GM12872 (cell line): ENCODE measurements at regions not wholly inside any gene's neighbourhood (a gene's known extent, or its start where the extent isn't known, plus 50 kb on each side); places are given as distances from the start of the nearest gene placed in this dataset.

Experiments
- CTCF ChIP-seq: IDR thresholded peaks from 3 replicates; pipeline ENCODE4 v1.5.1; 2011; ENCODE audit warnings: low read depth, mild to moderate bottlenecking, low read length, moderate library complexity; ENCODE audit not compliant: insufficient read depth

- TF ChIP-seq CTCF, result no peak
Observed at GRCh38 chr5:89380635-89381034, 497.7 kb upstream of the MEF2C start.

- TF ChIP-seq CTCF, result no peak
Observed at GRCh38 chr5:89377767-89378455, 494.9 kb upstream of the MEF2C start.

- no peak for TF ChIP-seq CTCF
Observed at GRCh38 chr5:89374818-89375521, 492.0 kb upstream of the MEF2C start.

- TF ChIP-seq CTCF, result no peak
Observed at GRCh38 chr5:89374144-89374784, 491.3 kb upstream of the MEF2C start.

GRCh38 chr5:89372176-89372575 lies 489.2 kb upstream of the MEF2C start:
- TF ChIP-seq CTCF, result no peak

GRCh38 chr5:89371646-89372045 lies 488.7 kb upstream of the MEF2C start:
- TF ChIP-seq CTCF, result no peak

GRCh38 chr5:89359046-89359445 lies 476.1 kb upstream of the MEF2C start:
- no peak for TF ChIP-seq CTCF
